ENCODE measurements at regions not wholly inside any gene's neighbourhood (a gene's known extent, or its start where the extent isn't known, plus 50 kb on each side); places are given as distances from the start of the nearest gene placed in this dataset.

DNA sequence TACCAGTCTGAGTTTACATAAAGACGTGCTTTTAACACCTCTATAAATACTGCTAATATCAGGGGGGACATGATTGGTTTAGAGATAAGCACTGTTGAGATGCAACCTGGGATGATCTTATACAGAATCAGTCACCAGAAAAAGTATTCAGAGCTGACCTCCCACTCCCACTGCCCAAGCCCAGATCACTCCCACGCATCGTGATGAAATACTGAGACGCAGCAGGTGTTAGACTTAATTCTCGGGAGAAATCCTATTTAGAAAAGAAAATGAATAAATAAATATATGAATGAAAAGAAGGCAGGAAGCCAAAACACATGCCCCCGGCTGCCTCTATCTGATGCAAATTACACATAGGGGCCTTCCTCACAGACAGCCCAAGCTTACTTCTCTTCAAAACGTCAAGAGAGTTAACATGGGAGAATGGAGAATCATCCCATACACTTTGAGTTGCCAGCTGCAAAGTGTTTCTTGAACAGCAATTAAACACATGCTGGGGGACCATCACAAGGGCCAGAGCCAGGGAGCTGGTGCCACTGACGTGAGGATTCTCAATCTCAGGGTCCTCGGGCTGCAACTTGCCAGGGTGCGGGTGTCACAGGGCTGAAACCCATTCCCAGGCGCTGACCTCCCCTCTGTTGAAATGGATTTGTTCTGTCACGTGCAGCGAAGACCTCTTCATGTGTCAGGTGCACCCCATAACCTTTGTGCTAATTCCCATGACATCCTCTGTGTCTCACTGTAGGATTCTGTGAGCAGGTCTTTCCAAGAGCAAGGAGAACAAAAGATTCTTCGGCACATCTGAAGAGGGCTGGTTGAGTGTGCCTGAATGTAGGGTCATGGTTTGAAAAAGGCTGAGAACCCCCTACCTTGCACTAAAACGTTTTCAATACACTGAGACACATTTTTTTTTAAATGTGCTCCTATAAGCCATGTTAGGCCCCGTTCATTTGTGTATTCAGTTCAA lies 764.2 kb upstream of the ARRDC4 start:
- TF ChIP-seq ZNF274 (IDR thresholded peaks at IDR 0.05; ENCODE audit: low read depth, low read length): no peak
- no peak overlapping the region for H3K4me3 ChIP-seq (ENCODE audit: low read length)

DNA sequence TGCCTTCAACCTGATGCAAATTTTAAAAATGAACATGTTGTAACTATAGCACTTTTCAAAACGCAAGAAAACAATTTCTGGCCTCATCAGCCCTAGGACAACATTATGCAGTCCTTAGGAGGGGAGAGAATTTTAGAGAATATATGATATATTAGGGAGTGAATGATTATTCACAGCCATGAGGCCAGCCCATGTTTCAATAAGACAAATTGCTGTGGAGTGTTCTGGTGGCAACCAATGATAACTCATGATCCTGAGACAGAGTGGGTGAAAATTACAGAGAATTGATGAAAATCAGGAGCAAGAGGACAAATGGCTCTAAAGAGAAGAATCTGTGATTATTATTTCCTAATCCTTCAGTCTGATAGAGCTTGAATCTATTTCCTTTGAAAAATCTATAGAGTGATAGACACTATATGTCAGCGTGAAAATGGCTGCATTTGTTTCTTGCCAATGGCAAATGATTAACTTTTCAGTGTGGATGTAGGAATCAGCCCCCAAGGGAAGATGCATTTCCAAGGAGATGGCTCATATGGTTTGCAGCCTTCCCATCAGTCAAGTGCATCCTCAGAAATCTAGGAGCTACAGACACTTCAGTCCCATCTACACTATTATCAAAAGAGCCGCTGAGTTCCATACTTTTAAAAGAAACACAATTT lies 761.0 kb upstream of the ARRDC4 start:
- no peak overlapping the region for H3K4me3 ChIP-seq (ENCODE audit: low read length)
- TF ChIP-seq ZNF274 (IDR thresholded peaks at IDR 0.05; ENCODE audit: low read depth, low read length): no peak

DNA sequence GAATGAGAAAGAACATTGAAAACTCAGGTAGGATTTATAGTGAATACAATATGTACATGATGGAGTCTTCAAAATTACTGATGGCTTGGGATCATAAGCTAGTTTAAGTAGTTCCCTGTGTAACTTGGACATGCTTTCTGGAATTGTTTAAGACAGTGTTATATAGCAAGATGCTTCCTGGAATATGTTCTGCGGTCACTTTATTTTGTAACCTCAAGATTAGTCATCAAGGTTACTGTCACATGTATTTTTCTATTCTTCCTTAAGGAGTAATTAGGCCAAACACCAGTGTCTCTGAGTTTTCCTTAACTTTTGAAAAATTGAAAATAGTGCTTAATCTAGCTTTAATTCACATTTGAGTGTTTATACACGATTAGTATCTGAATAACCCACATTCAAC lies 760.3 kb upstream of the ARRDC4 start:
- TF ChIP-seq ZNF274 (IDR thresholded peaks at IDR 0.05; ENCODE audit: low read depth, low read length): no peak

DNA sequence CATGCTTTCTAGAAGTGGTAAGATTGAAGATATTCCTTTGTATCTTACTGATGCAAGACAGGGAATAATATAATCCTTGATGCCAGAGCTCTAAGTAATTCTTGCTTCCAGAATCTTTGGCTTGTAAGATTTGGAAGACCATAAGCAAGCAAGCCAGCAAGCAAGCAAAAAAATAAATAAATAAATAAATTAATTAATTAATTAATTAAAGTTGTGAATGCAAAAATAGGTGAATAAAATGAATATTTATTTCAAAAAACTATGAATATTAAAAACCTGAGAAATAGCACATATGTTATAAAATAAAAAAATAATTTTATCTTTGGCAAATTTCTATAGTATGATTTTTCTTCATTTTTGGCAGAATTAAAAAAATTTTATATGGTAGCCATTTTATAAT lies 750.2 kb upstream of the ARRDC4 start:
- H3K4me3 ChIP-seq (ENCODE audit: low read length): no peak overlapping the region
- no peak for TF ChIP-seq ZNF274 (IDR thresholded peaks at IDR 0.05; ENCODE audit: low read depth, low read length)

More for the DNA sequence above, 760.3 kb upstream of the ARRDC4 start:
- H3K4me3 ChIP-seq (ENCODE audit: low read length): no peak overlapping the region

DNA sequence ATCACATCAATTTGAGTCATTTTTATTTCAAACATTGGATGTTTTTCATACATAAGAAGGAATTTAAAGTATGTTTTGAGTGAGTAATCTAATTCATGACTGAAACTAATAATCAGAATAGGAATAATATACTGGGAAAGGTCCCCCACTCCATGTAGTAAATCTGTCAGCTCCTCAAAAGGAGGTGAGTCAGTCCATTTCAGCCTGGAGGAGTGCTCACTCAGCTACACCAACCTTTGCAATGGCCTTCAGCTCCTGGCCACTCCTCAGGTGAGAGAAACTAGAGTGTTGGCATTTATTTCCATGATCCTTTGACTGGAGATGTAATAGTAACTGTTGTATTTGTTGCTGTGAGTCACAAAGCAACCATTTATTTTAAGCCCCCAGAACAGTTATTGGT lies 744.9 kb upstream of the ARRDC4 start:
- no peak overlapping the region for H3K4me3 ChIP-seq (ENCODE audit: low read length)
- TF ChIP-seq ZNF274 (IDR thresholded peaks at IDR 0.05; ENCODE audit: low read depth, low read length): no peak

DNA sequence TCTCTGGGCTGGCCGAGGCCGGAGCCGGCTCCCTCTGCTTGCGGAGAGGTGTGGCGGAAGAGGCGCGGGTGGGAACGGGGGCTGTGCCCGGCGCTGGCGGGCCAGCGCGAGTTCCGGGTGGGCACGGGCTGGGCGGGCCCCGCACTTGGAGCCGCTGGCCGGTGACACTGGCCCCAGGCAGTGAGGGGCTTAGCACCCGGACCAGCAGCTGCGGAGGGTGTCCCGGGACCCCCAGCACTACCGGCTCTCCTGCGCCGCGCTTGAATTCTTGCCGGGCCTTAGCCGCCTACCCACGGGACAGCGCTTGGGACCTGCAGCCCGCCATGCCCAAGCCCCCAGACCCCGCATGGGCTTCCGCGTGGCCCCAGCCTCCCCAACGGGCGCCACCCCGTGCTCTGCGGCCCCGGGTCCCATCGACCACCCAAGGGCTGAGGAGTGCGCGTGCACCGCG lies 736.3 kb upstream of the ARRDC4 start:
- TF ChIP-seq ZNF274 (IDR thresholded peaks at IDR 0.05; ENCODE audit: low read depth, low read length): no peak
- H3K4me3 ChIP-seq (ENCODE audit: low read length): no peak overlapping the region

DNA sequence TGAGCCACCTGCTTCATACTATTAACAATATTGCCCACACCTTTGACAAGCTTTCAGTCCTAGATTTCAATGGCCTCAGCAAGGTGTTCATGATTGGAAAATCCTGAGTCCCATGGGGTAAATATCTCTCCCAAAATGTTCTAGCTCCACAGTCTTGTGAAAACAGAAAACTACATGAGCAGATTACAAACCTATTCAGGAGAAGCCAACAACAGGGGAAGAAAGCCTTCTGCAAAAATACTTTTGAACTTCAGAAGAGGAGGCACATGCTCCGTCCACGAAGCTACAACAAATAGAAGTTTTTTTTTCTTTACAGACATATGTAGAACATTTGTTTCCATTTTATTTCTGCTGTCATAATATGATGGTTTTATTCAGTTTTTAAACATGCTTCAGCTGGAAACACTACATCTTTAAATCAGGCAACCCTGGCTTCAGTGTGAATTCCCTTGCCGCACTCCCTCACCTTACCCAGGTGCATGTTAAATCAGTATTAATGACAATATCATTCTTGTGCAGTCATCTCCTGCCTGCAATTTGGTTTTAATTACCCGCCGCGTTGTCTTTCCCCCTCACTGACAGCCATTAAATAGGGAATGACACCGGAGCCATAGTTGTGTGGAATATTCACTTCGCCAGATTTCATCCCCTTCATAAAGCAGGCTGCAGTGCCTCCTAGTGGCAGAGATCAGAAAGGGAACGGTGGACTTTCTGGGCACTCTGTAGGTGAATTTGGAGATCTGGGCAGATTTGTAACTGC lies 725.5 kb upstream of the ARRDC4 start:
- no peak overlapping the region for H3K4me3 ChIP-seq (ENCODE audit: low read length)

DNA sequence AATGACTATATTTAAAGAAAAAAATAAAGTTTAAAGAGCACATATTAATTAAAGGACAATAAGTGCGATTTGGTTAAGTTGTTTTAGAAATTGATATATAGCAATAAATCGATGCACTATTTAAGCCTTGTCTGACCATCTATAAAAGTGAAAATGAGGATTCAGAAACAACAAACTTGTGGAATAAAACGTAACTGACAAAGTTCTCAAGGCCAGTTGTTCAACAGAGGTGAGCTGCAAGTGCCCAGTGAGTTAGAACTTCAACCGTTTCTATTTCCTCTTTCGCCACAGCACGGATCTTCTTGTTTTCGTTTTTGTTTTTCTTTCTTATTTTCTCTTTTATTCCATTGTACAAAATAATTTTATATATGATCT lies 724.9 kb upstream of the ARRDC4 start:
- no peak overlapping the region for H3K4me3 ChIP-seq (ENCODE audit: low read length)
- TF ChIP-seq ZNF274 (IDR thresholded peaks at IDR 0.05; ENCODE audit: low read depth, low read length): no peak

More for the DNA sequence above, 725.5 kb upstream of the ARRDC4 start:
- no peak for TF ChIP-seq ZNF274 (IDR thresholded peaks at IDR 0.05; ENCODE audit: low read depth, low read length)

DNA sequence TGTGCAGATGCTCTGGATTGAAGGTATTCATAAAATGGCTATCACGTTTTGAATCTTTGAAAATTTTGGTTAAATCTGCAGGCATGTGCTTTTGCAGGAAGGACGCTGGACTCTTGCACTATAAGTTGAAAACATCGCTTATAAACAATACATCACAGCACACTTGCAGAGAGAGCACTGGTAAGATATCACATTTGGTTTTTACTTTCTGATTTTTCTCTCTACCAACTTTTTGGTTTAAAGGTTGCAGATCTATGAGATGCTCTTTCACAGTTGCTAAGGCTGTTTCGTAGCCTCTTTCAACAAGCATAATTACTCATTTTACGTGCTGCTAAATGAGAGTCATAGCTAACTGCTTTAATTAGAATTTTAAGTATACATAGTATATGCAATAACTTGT lies 724.4 kb upstream of the ARRDC4 start:
- no peak for TF ChIP-seq ZNF274 (IDR thresholded peaks at IDR 0.05; ENCODE audit: low read depth, low read length)
- H3K4me3 ChIP-seq (ENCODE audit: low read length): no peak overlapping the region

DNA sequence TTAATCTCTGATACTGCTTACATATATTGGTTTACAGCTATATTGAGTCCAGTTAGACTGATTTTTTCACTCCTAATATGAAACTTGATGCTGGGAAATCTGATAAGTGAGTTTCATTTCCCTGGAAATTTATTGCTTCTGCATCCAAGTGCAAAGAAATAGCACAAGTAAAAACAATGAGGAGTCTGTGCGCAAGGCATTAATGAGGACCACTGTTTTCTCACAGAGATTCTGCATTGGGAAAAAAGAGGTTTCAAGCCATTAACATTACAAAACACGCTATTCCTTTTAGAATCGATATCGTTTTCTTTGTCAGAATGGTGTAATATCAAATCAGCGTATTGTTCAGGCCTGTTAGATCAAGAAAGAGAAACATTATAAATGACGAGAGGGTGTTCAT lies 723.3 kb upstream of the ARRDC4 start:
- no peak for TF ChIP-seq ZNF274 (IDR thresholded peaks at IDR 0.05; ENCODE audit: low read depth, low read length)
- no peak overlapping the region for H3K4me3 ChIP-seq (ENCODE audit: low read length)

DNA sequence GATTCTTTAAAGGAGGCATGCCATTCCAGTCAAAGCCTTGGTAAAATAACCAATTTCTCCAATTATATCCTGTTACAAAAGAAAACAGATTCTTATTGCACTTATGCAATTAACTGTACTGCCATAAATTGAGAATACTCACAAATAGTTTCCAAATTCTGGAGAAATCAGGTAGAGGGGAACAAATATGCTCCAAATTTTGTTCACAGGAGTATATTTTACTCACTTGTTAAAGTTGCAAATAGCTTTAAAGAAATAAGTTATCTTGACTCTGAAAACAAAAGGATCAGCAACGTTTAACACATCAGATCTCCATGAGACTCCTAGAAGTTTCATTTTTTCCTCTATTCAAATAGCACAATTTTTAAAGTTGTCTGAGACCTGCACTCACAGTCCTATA lies 712.1 kb upstream of the ARRDC4 start:
- TF ChIP-seq ZNF274 (IDR thresholded peaks at IDR 0.05; ENCODE audit: low read depth, low read length): no peak

DNA sequence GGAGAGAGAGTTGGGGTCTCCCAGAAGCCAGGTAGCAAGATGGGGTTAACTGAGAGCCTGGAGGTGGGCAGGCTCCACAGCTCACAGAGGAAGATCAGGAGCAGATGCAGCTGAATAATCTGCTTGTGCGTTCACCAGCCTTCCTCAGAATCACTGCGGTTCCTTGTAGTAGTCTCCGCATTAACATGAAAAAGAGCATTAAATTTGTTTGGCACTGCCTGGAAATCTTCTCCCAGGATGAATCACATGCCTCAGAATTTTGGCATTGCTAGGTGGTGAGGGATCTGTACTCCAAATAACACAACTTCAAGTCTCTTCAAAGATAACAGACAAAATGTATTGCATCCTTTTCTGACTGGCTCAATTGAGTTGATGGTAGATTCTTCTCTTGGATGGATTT lies 700.6 kb upstream of the ARRDC4 start:
- TF ChIP-seq ZNF274 (IDR thresholded peaks at IDR 0.05; ENCODE audit: low read depth, low read length): no peak
- H3K4me3 ChIP-seq (ENCODE audit: low read length): no peak overlapping the region

More for the DNA sequence above, 712.1 kb upstream of the ARRDC4 start:
- H3K4me3 ChIP-seq (ENCODE audit: low read length): no peak overlapping the region

DNA sequence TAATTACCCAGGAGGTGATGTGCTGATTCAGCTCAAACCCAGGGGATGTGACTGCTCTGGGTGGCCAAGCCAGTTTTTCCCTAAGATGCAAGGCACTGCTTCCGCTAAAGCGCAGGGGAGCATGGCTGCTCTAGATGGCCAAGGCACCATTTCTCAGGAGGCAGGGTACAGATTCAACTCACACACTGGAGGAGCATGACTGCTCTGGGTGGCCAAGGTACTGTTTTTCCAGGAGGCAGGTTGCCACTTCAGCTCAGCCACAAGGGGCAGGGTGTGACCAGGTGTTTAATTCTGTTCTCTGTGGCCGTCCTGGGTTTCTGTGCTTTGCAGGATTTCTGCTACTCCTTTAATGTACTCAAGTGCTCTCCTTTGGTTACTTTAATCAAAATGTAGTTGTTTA lies 659.3 kb upstream of the ARRDC4 start:
- TF ChIP-seq ZNF274 (IDR thresholded peaks at IDR 0.05; ENCODE audit: low read depth, low read length): no peak

DNA sequence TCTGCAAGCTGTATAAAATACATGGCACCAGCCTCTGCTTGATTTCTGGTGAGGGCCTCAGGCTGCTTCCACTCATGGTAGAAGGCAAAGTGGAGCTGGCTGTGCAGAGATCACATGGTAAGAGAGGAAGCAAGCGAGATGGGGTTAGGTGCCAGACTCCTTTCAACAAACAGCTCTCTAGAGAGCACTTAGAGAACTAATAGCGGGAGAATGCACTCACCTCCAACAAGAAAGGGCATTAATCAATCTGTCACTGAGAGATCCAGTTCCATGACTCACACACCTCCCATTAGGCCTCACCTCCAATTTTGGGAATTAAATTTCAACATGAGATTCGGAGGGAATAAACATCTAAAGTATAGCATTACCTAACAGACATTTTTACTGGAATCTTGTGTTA lies 644.1 kb upstream of the ARRDC4 start:
- no peak overlapping the region for H3K4me3 ChIP-seq (ENCODE audit: low read length)
- TF ChIP-seq ZNF274 (IDR thresholded peaks at IDR 0.05; ENCODE audit: low read depth, low read length): no peak

More for the DNA sequence above, 659.3 kb upstream of the ARRDC4 start:
- H3K4me3 ChIP-seq (ENCODE audit: low read length): no peak overlapping the region
